Upper lobe of left lung (tissue), 6 donors: ENCODE measurements at regions not wholly inside any gene's neighbourhood (a gene's known extent, or its start where the extent isn't known, plus 50 kb on each side); places are given as distances from the start of the nearest gene placed in this dataset.
A peak's percentile ranks its signal among the peaks of the same experiment; 100 is the strongest.
"Not testable (repeated sequence)": the region's sequence is repeated elsewhere in the genome, so short reads cannot be mapped to it uniquely, and the experiment has no call there.

Experiments used
- ATAC-seq, 2 donors: fragments of 200-7000 bp; cut with Tn5 transposase; one replicate each; pipeline ENCODE4 v1.9.1; 2022; ENCODE audit warnings: mild to moderate bottlenecking in 2 of 2, moderate library complexity in 2 of 2; ENCODE audit not compliant: low FRiP score in 2 of 2
- DNase-seq, 2 donors: peaks; one replicate each; pipeline ENCODE4 v3.0.0-alpha.2; 2019 to 2020
- H3K27ac ChIP-seq, 4 donors: fragments of 200-600 bp; sonication (generic); one replicate each; pipeline ENCODE4 v1.5.1; 2016 to 2019
- H3K27me3 ChIP-seq, 4 donors: fragments of 200-600 bp; sonication (generic); one replicate each; pipeline ENCODE4 v1.5.1; 2017 to 2019
- H3K36me3 ChIP-seq, 4 donors: fragments of 200-600 bp; sonication (generic); one replicate each; pipeline ENCODE4 v1.5.1; 2016 to 2019
- H3K4me1 ChIP-seq, 4 donors: fragments of 200-600 bp; sonication (generic); one replicate each; pipeline ENCODE4 v1.5.1; 2018 to 2019
- H3K4me3 ChIP-seq, 4 donors: fragments of 200-600 bp; sonication (generic); one replicate each; pipeline ENCODE4 v1.5.1; 2017 to 2019; ENCODE audit warnings: mild to moderate bottlenecking in 2 of 4, moderate library complexity in 1 of 4
- H3K9me3 ChIP-seq, 4 donors: fragments of 200-600 bp; sonication (generic); one replicate each; pipeline ENCODE4 v1.5.1; 2018 to 2019
- EP300 ChIP-seq, 4 donors: sonication (generic); formaldehyde crosslinking; IDR thresholded peaks; one replicate each; pipeline ENCODE4 v1.5.1; 2017; ENCODE audit warnings: antibody characterized with exemption in 4 of 4, control low read depth in 2 of 4
- POLR2A ChIP-seq, 4 donors: fragments of 450-650 bp; IDR thresholded peaks; one replicate each; pipeline ENCODE4 v1.5.1; 2016 to 2017; ENCODE audit warnings: antibody characterized with exemption in 4 of 4, mild to moderate bottlenecking in 2 of 4
- POLR2AphosphoS5 ChIP-seq, 2 donors: sonication (generic); formaldehyde crosslinking; IDR thresholded peaks; one replicate each; pipeline ENCODE4 v1.5.1; 2017; ENCODE audit warnings: antibody characterized with exemption in 2 of 2
- WGBS, 2 donors: methylation state at CpG; one replicate each; pipeline ENCODE4 v1.1.5; 2017 to 2018; 5-methylcytosine and 5-hydroxymethylcytosine counted together
- TF ChIP-seq, protein P1 (sequence below), 6 experiments: fragments of 450-650 bp in 4 of 6; fragments of 200-600 bp in 2 of 6; sonication (generic) in 2 of 6; IDR thresholded peaks; one replicate each; pipeline ENCODE4 v1.5.1; 2016 to 2019; ENCODE audit warnings: antibody characterized with exemption in 6 of 6
- donor health status: DM: no; HTN: no; CAD: no; lungs with moderate emphysema.
- donor health status: DM: no; HTN: yes; CAD: no; lungs with severe emphysema.

DNA sequence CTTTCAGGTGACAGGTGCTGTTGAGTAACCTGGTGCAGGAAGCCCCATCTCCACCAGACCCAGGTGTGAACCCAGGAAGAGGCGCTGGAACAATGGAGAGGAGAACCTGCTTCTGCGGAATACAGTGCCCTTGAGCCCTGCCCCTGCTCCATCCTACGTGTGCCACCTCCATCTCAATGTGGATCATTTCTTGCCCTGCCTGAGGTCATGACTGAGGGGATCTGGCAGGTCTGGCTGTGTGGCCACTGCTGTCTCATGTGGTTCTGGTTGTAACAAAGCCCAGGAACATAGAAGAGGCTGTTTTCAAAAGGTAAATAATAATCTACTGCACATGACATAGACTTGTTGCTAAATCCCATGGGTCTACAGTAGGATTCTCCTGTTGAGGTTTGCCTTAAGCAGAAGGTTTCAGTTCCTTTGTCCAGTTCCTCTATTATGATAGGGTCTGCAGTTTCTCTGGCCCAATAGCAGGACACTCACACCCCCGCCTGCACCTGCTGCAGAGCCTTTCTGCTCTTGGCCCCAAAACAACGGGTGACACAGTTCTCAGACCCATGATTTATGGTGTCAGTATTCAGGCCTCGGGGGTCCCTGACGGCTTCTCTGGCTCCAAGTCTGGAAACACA is 113.5 kb upstream of the IGLL5 start:
- H3K9me3 ChIP-seq = no peaks in the 10 kb centered on the region
- no peaks in the 10 kb centered on the region for H3K27me3 ChIP-seq
- H3K27ac ChIP-seq = no peak overlapping the region
- WGBS, 2 donors = 77 to 82% methylated on average over 7 of the region's 7 CpGs
- ATAC-seq (peak in 1 of 2 donors; percentile 63), DNase-seq (no peak)
- H3K4me3 ChIP-seq = no peak overlapping the region
- no peaks in the 10 kb centered on the region for H3K36me3 ChIP-seq
- H3K4me1 ChIP-seq = no peaks in the 10 kb centered on the region
- no peak for TF ChIP-seq POLR2AphosphoS5 (IDR thresholded peaks at IDR 0.05)
- TF ChIP-seq, protein P1, sequence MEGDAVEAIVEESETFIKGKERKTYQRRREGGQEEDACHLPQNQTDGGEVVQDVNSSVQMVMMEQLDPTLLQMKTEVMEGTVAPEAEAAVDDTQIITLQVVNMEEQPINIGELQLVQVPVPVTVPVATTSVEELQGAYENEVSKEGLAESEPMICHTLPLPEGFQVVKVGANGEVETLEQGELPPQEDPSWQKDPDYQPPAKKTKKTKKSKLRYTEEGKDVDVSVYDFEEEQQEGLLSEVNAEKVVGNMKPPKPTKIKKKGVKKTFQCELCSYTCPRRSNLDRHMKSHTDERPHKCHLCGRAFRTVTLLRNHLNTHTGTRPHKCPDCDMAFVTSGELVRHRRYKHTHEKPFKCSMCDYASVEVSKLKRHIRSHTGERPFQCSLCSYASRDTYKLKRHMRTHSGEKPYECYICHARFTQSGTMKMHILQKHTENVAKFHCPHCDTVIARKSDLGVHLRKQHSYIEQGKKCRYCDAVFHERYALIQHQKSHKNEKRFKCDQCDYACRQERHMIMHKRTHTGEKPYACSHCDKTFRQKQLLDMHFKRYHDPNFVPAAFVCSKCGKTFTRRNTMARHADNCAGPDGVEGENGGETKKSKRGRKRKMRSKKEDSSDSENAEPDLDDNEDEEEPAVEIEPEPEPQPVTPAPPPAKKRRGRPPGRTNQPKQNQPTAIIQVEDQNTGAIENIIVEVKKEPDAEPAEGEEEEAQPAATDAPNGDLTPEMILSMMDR (IDR thresholded peaks at IDR 0.05) = no peak
- no peak for TF ChIP-seq EP300 (IDR thresholded peaks at IDR 0.05)
- TF ChIP-seq POLR2A (IDR thresholded peaks at IDR 0.05) = no peak

DNA sequence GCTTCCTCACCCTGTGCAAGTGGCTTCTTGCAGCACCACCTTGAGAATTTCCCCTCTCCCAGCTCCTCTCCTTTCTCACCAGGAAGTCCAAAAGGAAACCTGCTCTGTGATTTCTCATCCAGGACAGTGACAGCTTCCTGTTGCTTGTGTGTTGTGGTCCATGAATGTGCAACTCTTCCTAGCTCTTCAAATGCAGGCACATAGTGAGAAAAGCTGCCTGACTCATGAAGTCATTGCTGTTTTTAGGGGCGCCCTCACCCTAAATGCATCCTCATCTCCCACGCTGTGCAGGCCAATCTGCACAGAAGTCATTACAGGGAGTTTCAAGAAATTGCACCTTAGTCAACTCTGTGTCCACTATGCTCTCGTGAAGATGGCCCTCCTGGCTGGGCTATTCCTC is 112.9 kb upstream of the IGLL5 start:
- H3K4me3 ChIP-seq, H3K27ac ChIP-seq, DNase-seq, H3K36me3 ChIP-seq, H3K4me1 ChIP-seq, H3K9me3 ChIP-seq, H3K27me3 ChIP-seq, ATAC-seq: not testable (repeated sequence)
- WGBS, 2 donors = 62 to 65% methylated on average over 3 of the region's 3 CpGs

DNA sequence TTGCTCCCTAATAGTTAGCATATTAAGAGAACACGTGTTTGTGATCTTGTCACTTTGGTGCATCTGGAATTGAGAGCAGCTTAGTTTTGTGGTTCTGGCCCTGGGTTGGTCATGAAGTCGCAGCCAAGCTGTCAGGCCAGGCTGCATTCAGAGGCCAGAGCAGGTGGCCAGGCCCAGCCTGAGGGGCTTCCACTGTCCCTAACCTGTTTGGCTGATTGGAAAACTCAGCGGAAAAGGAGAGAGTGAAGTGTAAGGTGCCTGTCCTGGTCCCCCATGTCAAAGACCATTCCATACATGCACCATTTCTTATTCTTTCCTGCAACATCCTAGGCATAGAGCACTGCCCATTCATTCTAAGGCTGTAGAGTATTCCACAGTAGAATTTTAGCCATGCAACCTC is 111.5 kb upstream of the IGLL5 start:
- WGBS, 2 donors = 76 to 83% methylated on average over 3 of the region's 3 CpGs
- no peak overlapping the region for H3K27ac ChIP-seq
- no peaks in the 10 kb centered on the region for H3K9me3 ChIP-seq
- no peaks in the 10 kb centered on the region for H3K36me3 ChIP-seq
- H3K27me3 ChIP-seq = no peaks in the 10 kb centered on the region
- ATAC-seq = no peak
- no peak overlapping the region for H3K4me3 ChIP-seq
- TF ChIP-seq POLR2AphosphoS5 (IDR thresholded peaks at IDR 0.05) = no peak
- TF ChIP-seq, protein P1 (IDR thresholded peaks at IDR 0.05) = no peak
- no peak for TF ChIP-seq POLR2A (IDR thresholded peaks at IDR 0.05)
- H3K4me1 ChIP-seq = no peaks in the 10 kb centered on the region
- no peak for DNase-seq

- DNase-seq = no peak
- ATAC-seq = no peak
- TF ChIP-seq POLR2AphosphoS5 (IDR thresholded peaks at IDR 0.05) (no peak), EP300 (IDR thresholded peaks at IDR 0.05) (no peak), POLR2A (IDR thresholded peaks at IDR 0.05) (no peak)
- TF ChIP-seq, protein P1 (IDR thresholded peaks at IDR 0.05) = no peak
- Histone ChIP-seq H3K4me1 (no peaks in the 10 kb centered on the region), H3K4me3 (no peak overlapping the region), H3K9me3 (no peaks in the 10 kb centered on the region), H3K27ac (no peak overlapping the region), H3K27me3 (no peaks in the 10 kb centered on the region), H3K36me3 (no peaks in the 10 kb centered on the region)
- 89 to 96% methylated on average over 4 of the region's 4 CpGs for WGBS, 2 donors
Measured at GRCh38 chr22:22779213-22779612, 108.4 kb upstream of the IGLL5 start.

GRCh38 chr22:22783575-22783974 is 104.0 kb upstream of the IGLL5 start:
- no peak for TF ChIP-seq EP300 (IDR thresholded peaks at IDR 0.05)
- no peak for TF ChIP-seq POLR2A (IDR thresholded peaks at IDR 0.05)
- TF ChIP-seq, protein P1 (IDR thresholded peaks at IDR 0.05) = no peak
- TF ChIP-seq POLR2AphosphoS5 (IDR thresholded peaks at IDR 0.05) = no peak
- ATAC-seq (no peak), DNase-seq (no peak)
- H3K36me3 ChIP-seq = no peaks in the 10 kb centered on the region
- H3K4me3 ChIP-seq = no peak overlapping the region
- 44 to 57% methylated on average over 3 of the region's 3 CpGs for WGBS, 2 donors
- no peaks in the 10 kb centered on the region for H3K9me3 ChIP-seq
- no peaks in the 10 kb centered on the region for H3K4me1 ChIP-seq
- no peak overlapping the region for H3K27ac ChIP-seq
- H3K27me3 ChIP-seq = no peaks in the 10 kb centered on the region
